HUES48 (cell line): ENCODE measurements at regions not wholly inside any gene's neighbourhood (a gene's known extent, or its start where the extent isn't known, plus 50 kb on each side); places are given as distances from the start of the nearest gene placed in this dataset.

Source experiments
- H3K27ac ChIP-seq: one replicate; pipeline ENCODE4 v1.7.0; 2013; ENCODE audit warnings: low read depth, low read length, inconsistent platforms
- H3K27me3 ChIP-seq: 2 replicates; pipeline ENCODE4 v1.6.1; 2013; ENCODE audit warnings: mild to moderate bottlenecking, low read length; ENCODE audit not compliant: control insufficient read depth, insufficient read depth
- H3K36me3 ChIP-seq: 2 replicates; pipeline ENCODE4 v1.6.1; 2013; ENCODE audit warnings: low read length; ENCODE audit not compliant: control insufficient read depth, insufficient read depth
- H3K4me1 ChIP-seq: 2 replicates; pipeline ENCODE4 v1.6.1; 2013; ENCODE audit warnings: mild to moderate bottlenecking, low read length; ENCODE audit not compliant: control insufficient read depth, insufficient read depth
- H3K4me3 ChIP-seq: 2 replicates; pipeline ENCODE4 v1.5.1; 2013; ENCODE audit warnings: mild to moderate bottlenecking, low read depth, low read length
- H3K9ac ChIP-seq: 2 replicates; pipeline ENCODE4 v1.6.1; 2013; ENCODE audit warnings: mild to moderate bottlenecking, low read depth, low read length, moderate library complexity
- H3K9me3 ChIP-seq: 2 replicates; pipeline ENCODE4 v1.6.1; 2013; ENCODE audit warnings: low read length; ENCODE audit not compliant: control insufficient read depth, insufficient read depth

- H3K9ac ChIP-seq, result no peak overlapping the region
- no peak overlapping the region for H3K4me3 ChIP-seq
- H3K27ac ChIP-seq, result no peak overlapping the region
- H3K9me3 ChIP-seq, result no peaks in the 10 kb centered on the region
- no peaks in the 10 kb centered on the region for H3K36me3 ChIP-seq
- H3K27me3 ChIP-seq, result no peaks in the 10 kb centered on the region
- no peaks in the 10 kb centered on the region for H3K4me1 ChIP-seq
Measured at GRCh38 chr13:77423296-77423695, 96.4 kb upstream of the MYCBP2 start.

GRCh38 chr13:77422724-77423123 lies 95.8 kb upstream of the MYCBP2 start:
- H3K27ac ChIP-seq, result no peak overlapping the region
- no peaks in the 10 kb centered on the region for H3K4me1 ChIP-seq
- H3K9me3 ChIP-seq, result no peaks in the 10 kb centered on the region
- no peaks in the 10 kb centered on the region for H3K27me3 ChIP-seq
- H3K9ac ChIP-seq, result no peak overlapping the region
- H3K36me3 ChIP-seq, result no peaks in the 10 kb centered on the region
- H3K4me3 ChIP-seq, result no peak overlapping the region

GRCh38 chr13:77417897-77418296 lies 91.0 kb upstream of the MYCBP2 start:
- no peak overlapping the region for H3K4me3 ChIP-seq
- no peaks in the 10 kb centered on the region for H3K36me3 ChIP-seq
- no peaks in the 10 kb centered on the region for H3K4me1 ChIP-seq
- no peaks in the 10 kb centered on the region for H3K27me3 ChIP-seq
- no peak overlapping the region for H3K9ac ChIP-seq
- H3K27ac ChIP-seq, result no peak overlapping the region
- H3K9me3 ChIP-seq, result no peaks in the 10 kb centered on the region

- H3K27me3 ChIP-seq, result no peaks in the 10 kb centered on the region
- H3K27ac ChIP-seq, result no peak overlapping the region
- H3K9me3 ChIP-seq, result no peaks in the 10 kb centered on the region
- H3K9ac ChIP-seq, result no peak overlapping the region
- no peak overlapping the region for H3K4me3 ChIP-seq
- H3K4me1 ChIP-seq, result peaks cover 7% of the 10 kb centered on the region
- H3K36me3 ChIP-seq, result no peaks in the 10 kb centered on the region
Measured at GRCh38 chr13:77416666-77417212, 89.8 kb upstream of the MYCBP2 start.

GRCh38 chr13:77415253-77416071 lies 88.6 kb upstream of the MYCBP2 start:
- no peak overlapping the region for H3K9ac ChIP-seq
- no peak overlapping the region for H3K4me3 ChIP-seq
- no peaks in the 10 kb centered on the region for H3K27me3 ChIP-seq
- peaks cover 7% of the 10 kb centered on the region for H3K4me1 ChIP-seq
- H3K27ac ChIP-seq, result no peak overlapping the region
- no peaks in the 10 kb centered on the region for H3K36me3 ChIP-seq
- no peaks in the 10 kb centered on the region for H3K9me3 ChIP-seq

GRCh38 chr13:77412860-77413259 lies 86.0 kb upstream of the MYCBP2 start:
- Histone ChIP-seq H3K36me3 (no peaks in the 10 kb centered on the region), H3K9me3 (no peaks in the 10 kb centered on the region), H3K9ac (no peak overlapping the region), H3K4me1 (peaks cover 10% of the 10 kb centered on the region), H3K27me3 (no peaks in the 10 kb centered on the region), H3K27ac (no peak overlapping the region), H3K4me3 (no peak overlapping the region)

GRCh38 chr13:77412116-77412635 lies 85.3 kb upstream of the MYCBP2 start:
- no peaks in the 10 kb centered on the region for H3K9me3 ChIP-seq
- no peak overlapping the region for H3K27ac ChIP-seq
- no peaks in the 10 kb centered on the region for H3K36me3 ChIP-seq
- no peaks in the 10 kb centered on the region for H3K27me3 ChIP-seq
- H3K4me3 ChIP-seq, result no peak overlapping the region
- H3K9ac ChIP-seq, result no peak overlapping the region
- peaks cover 10% of the 10 kb centered on the region for H3K4me1 ChIP-seq

- H3K9ac ChIP-seq, result no peak overlapping the region
- H3K9me3 ChIP-seq, result no peaks in the 10 kb centered on the region
- H3K4me3 ChIP-seq, result no peak overlapping the region
- no peaks in the 10 kb centered on the region for H3K36me3 ChIP-seq
- peaks cover 10% of the 10 kb centered on the region for H3K4me1 ChIP-seq
- H3K27ac ChIP-seq, result no peak overlapping the region
- H3K27me3 ChIP-seq, result no peaks in the 10 kb centered on the region
Measured at GRCh38 chr13:77409412-77409811, 82.5 kb upstream of the MYCBP2 start.

GRCh38 chr13:77406644-77407440 lies 79.9 kb upstream of the MYCBP2 start:
- H3K36me3 ChIP-seq, result no peaks in the 10 kb centered on the region
- H3K9me3 ChIP-seq, result no peaks in the 10 kb centered on the region
- H3K4me3 ChIP-seq, result no peak overlapping the region
- H3K27ac ChIP-seq, result no peak overlapping the region
- H3K9ac ChIP-seq, result no peak overlapping the region
- peaks cover 4% of the 10 kb centered on the region; the same call in 1 of the 2 replicates for H3K4me1 ChIP-seq
- no peaks in the 10 kb centered on the region for H3K27me3 ChIP-seq

- Histone ChIP-seq H3K27me3 (no peaks in the 10 kb centered on the region), H3K4me1 (no peaks in the 10 kb centered on the region)
Measured at GRCh38 chr13:77398825-77399620, 72.1 kb upstream of the MYCBP2 start.

More at GRCh38 chr13:77398825-77399620, 72.1 kb upstream of the MYCBP2 start:
- Histone ChIP-seq H3K9me3 (no peaks in the 10 kb centered on the region), H3K27ac (no peak overlapping the region), H3K9ac (no peak overlapping the region), H3K36me3 (no peaks in the 10 kb centered on the region), H3K4me3 (no peak overlapping the region)
